ENCODE measurements at regions not wholly inside any gene's neighbourhood (a gene's known extent, or its start where the extent isn't known, plus 50 kb on each side); places are given as distances from the start of the nearest gene placed in this dataset.

DNA sequence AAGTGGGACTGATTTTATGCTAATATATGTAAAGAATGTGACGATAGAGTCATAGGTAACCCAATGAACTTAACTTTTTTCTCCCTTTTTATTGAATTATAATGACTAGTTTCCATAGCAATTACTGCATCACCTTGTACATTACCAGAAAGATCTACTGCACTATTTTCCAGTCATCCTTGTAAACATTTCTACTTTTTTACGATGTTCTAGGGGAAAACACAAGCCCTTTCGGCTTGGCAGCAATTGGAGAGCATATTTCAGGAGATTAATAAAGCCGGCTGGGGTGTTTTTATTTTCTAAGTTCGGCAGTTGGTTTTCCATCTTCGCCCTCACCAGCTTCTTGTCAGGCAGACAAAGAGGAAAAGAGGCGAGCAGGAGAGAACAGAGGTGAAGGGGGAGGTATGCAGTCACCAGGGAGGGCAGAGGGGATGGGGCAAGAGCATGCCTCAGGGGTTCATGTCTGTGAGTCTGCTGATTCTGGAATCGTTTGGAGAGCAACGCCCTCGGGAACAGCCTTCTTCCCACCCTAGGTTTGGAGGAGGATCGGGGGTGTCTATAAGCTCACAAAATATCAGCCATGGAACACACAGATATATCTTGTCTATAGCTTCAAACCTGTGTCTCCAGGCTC lies 476.4 kb downstream of the MIAT start:
- in situ Hi-C loops (cut with MboI; ENCODE audit: low sequenced_read_pairs) = no loop called here

DNA sequence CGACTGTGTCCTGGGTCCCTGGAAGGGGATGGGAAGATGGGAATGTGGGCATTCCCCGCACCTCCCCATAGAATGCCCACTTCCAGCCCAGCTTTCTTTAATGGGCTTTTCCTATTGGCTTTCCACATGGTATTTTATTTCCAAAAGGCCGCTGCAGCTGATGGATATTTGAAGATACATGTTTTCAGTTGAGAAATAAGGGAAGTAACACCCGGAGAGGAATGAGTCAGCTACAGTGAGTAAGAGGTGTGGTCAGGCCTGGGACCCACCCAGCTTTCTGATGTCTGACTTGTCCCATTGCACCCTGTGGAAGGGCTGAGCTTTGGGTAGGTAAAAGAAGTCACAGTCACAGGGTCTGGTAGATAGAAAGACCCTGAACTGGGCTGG lies 476.9 kb downstream of the MIAT start:
- in situ Hi-C loops (cut with MboI; ENCODE audit: low sequenced_read_pairs) = no loop called here

GRCh38 chr22:27135031-27135981 lies 477.9 kb downstream of the MIAT start:
- in situ Hi-C loops (cut with MboI; ENCODE audit: low sequenced_read_pairs) = no loop called here

GRCh38 chr22:27136596-27136995 lies 479.2 kb downstream of the MIAT start:
- in situ Hi-C loops (cut with MboI; ENCODE audit: low sequenced_read_pairs) = no loop called here

GRCh38 chr22:27137871-27138337 lies 480.5 kb downstream of the MIAT start:
- in situ Hi-C loops (cut with MboI; ENCODE audit: low sequenced_read_pairs) = no loop called here

DNA sequence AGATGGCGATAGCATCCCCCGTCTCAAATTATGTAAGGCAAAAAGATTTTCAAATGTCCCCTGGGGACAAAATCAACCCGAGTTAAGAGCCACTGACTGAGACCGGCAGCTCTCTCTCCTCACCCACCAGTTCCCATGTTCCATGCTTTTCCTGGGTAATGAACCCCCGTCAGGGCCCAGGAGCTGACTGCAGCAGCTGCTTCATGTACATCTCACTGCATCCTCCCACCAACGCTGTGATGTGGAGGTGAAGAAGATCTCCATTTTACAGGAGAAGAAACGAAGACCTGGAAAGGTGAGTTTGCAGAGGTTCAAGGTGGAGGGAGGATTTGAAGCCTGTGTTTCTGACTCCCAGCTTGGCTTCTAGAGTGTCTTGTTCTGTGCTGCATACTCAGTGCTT lies 481.1 kb downstream of the MIAT start:
- in situ Hi-C loops (cut with MboI; ENCODE audit: low sequenced_read_pairs) = no loop called here

DNA sequence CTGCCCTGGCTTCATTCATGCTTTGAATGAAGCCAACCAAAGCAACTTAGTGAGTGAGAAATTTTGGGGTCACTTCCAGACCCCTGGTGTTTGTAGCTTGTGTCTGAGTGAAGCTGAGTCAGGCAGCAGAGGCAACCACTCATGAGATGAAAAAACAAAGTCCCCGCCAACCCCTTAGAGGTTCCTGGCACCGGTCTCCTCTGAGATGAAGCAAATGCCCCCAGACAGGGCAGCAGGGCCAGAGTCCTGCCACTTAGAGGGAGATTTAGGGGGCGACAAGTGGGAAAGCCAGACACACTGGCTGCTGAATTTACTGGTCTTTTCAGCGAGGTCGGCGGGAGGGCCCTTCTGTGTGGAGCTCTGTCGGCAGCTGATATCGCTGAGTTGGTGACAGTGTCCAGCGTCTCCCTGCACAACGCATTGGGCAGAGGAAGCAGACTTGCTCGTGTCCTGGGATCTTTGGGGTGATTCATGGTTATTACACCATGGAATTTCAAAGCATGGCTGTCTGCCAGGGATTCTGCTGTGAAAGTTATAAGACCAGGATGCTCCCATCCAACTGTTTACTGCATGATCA lies 482.6 kb downstream of the MIAT start:
- in situ Hi-C loops (cut with MboI; ENCODE audit: low sequenced_read_pairs) = no loop called here

DNA sequence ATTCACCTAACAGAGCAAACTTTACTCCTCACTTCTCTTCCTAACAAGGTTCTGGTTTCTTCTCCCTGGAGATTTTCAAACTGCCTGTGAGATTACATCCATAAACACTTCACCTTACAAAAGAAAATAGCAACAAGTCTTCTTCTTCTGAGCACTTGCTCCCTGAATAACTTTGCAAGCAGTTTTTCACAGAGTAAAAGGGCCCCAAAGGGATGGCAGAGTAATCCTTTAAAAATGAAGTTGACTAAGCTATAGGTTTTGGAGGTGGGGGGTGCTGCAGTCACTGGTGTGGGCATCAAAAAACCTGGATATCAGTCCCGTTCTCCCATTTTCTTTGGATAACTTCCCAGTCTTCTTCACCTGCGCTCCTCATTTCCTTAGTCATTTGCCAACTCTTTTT lies 484.9 kb downstream of the MIAT start:
- in situ Hi-C loops (cut with MboI; ENCODE audit: low sequenced_read_pairs) = no loop called here

- in situ Hi-C loops (cut with MboI; ENCODE audit: low sequenced_read_pairs) = no loop called here
Observed at GRCh38 chr22:27144321-27144720, 486.9 kb downstream of the MIAT start.

GRCh38 chr22:27146866-27147633 lies 489.7 kb downstream of the MIAT start:
- in situ Hi-C loops (cut with MboI; ENCODE audit: low sequenced_read_pairs) = no loop called here

DNA sequence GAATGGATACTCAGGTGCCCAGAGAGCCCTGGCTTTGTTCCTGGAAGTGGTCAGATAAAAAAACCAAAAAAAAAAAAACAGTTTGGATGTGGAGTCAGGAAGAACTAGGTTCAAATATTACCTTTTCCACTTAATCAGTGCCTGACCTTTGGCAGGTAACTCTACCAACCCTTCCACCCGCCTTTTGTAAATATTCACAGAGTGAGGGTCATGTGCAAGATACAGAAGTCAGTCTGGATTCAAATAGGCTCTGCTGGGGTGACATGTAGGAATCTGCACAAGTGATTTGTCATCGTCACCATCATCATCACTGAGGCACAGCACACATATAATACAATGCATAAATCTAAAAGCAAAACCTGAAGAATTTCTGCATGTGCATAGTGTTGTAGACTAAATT lies 490.7 kb downstream of the MIAT start:
- in situ Hi-C loops (cut with MboI; ENCODE audit: low sequenced_read_pairs) = no loop called here

DNA sequence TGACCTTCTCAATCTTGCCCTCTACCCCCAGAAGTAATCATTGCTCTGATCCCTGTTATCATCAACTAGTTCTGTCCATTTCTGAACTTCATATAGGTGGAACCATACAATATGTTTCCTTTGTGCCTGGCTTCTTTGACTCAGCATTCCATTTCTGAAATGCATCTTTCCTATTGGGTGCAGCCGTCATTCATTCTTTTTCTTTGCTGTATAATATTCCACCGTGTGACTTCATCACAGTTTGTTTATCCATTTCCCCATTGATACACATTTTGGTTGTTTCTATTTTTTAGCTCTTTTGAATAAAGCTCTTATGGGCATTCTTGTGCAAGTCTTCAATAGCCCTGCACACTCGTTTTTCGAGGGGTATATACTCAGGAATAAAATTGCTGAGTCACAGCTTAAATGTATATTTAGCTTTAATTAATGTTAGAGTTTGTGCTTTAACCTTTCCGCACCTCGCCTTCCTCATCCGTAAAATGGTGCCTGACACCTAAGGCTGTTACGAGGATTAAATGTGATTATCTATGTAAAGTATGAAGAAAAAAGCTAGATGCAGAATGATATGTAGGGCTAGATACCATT lies 491.6 kb downstream of the MIAT start:
- in situ Hi-C loops (cut with MboI; ENCODE audit: low sequenced_read_pairs) = no loop called here

GRCh38 chr22:27149921-27150543 lies 492.6 kb downstream of the MIAT start:
- in situ Hi-C loops (cut with MboI; ENCODE audit: low sequenced_read_pairs) = no loop called here

- in situ Hi-C loops (cut with MboI; ENCODE audit: low sequenced_read_pairs) = no loop called here
Observed at GRCh38 chr22:27150544-27150941, 493.2 kb downstream of the MIAT start.

DNA sequence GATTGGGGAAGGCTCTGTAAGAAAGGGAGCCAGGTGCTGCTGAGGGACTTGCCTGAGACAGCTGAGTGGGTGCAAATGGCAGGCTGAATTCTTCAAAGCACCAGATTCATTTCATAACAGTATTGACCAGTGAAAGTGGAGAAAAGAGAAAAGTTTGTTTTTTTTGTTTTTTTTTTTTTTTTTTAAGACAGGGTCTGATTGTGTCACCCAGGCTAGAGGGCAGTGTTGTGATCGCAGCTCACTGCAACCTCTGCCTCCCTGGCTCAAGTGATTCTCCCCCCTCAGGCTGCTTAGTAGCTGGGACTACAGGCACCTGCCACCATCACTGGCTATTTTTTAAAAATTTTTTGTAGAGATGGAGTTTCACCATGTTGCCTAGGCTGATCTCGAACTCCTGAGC lies 494.0 kb downstream of the MIAT start:
- in situ Hi-C loops (cut with MboI; ENCODE audit: low sequenced_read_pairs) = no loop called here

DNA sequence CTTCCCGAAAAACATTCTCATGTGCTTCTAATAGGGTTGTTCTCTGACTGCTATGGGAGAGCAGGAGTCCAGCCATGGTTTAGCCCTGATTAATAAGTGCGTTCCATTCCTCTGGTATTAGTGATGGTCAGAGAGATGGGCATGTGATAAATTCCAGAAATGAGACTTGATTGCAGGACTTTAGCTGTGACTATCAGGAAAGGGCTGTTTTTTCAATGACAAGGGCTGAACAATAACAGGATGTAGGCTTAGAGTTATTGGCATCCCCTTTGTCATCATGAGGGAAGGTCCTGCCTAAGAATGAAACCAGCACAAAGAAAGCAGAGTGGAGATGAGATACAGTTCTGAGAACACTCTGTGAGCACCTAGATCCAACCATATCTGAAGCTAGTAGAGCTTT lies 494.6 kb downstream of the MIAT start:
- in situ Hi-C loops (cut with MboI; ENCODE audit: low sequenced_read_pairs) = no loop called here

GRCh38 chr22:27152883-27153282 lies 495.5 kb downstream of the MIAT start:
- in situ Hi-C loops (cut with MboI; ENCODE audit: low sequenced_read_pairs) = no loop called here

GRCh38 chr22:27153386-27153785 lies 496.0 kb downstream of the MIAT start:
- in situ Hi-C loops (cut with MboI; ENCODE audit: low sequenced_read_pairs) = no loop called here

DNA sequence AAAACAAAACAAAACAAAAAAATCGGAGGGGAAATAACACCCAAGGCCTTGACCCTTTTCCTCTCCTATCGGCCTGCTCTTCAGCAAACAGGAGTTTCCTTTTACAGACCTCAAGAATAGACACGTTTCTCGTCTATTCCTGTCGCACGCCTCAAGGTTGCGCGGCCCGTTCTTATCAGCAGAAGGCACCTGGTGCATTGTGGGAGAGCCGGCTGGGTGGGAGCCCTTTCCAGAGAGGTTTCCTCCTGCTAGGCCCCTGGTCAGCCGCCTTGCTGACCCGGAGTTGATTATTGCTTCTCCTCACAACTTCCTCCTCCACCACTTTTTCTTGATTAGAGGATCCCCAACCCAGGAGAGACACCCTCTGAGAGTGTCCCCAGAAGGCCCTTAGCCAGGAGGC lies 497.3 kb downstream of the MIAT start:
- in situ Hi-C loops (cut with MboI; ENCODE audit: low sequenced_read_pairs) = no loop called here

GRCh38 chr22:27156821-27157489 lies 499.6 kb downstream of the MIAT start:
- in situ Hi-C loops (cut with MboI; ENCODE audit: low sequenced_read_pairs) = no loop called here

All from HL-60/S4 (cell line).